Cardiac muscle cell (in vitro differentiated cells and primary cell): ENCODE measurements at regions not wholly inside any gene's neighbourhood (a gene's known extent, or its start where the extent isn't known, plus 50 kb on each side); places are given as distances from the start of the nearest gene placed in this dataset.

Experiments used
- DNase-seq, 2 donors: peaks; one replicate each; pipeline versions ENCODE4 v3.0.0 to v3.0.0-alpha.2; 2010 to 2017; ENCODE audit warnings: low read depth in 1 of 2, low spot score in 1 of 2
- H3K27ac ChIP-seq: fragments of 200-600 bp; sonication (generic); 2 replicates; pipeline ENCODE4 v1.5.1; 2016
- H3K27me3 ChIP-seq: fragments of 200-600 bp; sonication (generic); 2 replicates; pipeline ENCODE4 v1.6.0; 2016; ENCODE audit warnings: control low read depth
- H3K36me3 ChIP-seq: fragments of 200-600 bp; sonication (generic); 2 replicates; pipeline ENCODE4 v1.5.1; 2016; ENCODE audit warnings: control low read depth
- H3K4me1 ChIP-seq: fragments of 200-600 bp; sonication (generic); 2 replicates; pipeline ENCODE4 v1.8.1; 2017; ENCODE audit warnings: low read depth, mild to moderate bottlenecking, mixed run types
- H3K4me3 ChIP-seq: fragments of 200-600 bp; sonication (generic); 2 replicates; pipeline ENCODE4 v1.5.1; 2016; ENCODE audit warnings: mild to moderate bottlenecking
- H3K9me3 ChIP-seq: fragments of 200-600 bp; sonication (generic); 2 replicates; pipeline ENCODE4 v1.5.1; 2017; ENCODE audit warnings: low read depth, mild to moderate bottlenecking, control low read depth
- TF ChIP-seq, protein P1 (sequence below): IDR thresholded peaks from 2 replicates; pipeline ENCODE4 v1.5.1; 2012; ENCODE audit warnings: low read depth, mild to moderate bottlenecking, low read length

DNA sequence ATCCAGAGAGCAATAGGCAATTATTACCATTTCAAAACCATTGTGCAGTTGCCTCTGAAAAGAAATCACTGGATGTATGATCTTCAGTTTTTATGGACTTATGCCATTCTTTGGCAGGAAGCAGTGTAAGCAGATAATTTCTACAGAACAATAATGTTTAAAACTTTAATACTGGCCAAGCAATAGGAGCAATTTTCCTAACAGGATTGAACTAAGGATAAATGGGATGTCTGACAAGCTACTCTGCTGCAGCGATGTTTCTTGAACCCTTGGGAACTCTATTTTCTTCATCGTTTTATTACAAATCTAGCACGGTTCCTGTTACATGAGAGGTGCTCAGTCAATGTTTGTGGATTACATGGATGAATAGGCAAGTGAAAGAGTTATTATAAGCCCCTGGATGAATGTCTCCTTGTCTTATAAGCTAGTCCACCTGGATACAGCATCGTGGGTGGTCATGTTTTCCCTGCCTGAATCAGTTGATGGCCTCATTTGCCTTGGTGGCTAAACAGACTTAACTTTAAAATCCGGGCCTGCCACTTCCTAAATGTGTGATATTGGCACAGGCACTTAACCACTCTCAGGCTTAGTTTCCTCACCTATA is 68.2 kb upstream of the MDM1 start:
- TF ChIP-seq, protein P1, sequence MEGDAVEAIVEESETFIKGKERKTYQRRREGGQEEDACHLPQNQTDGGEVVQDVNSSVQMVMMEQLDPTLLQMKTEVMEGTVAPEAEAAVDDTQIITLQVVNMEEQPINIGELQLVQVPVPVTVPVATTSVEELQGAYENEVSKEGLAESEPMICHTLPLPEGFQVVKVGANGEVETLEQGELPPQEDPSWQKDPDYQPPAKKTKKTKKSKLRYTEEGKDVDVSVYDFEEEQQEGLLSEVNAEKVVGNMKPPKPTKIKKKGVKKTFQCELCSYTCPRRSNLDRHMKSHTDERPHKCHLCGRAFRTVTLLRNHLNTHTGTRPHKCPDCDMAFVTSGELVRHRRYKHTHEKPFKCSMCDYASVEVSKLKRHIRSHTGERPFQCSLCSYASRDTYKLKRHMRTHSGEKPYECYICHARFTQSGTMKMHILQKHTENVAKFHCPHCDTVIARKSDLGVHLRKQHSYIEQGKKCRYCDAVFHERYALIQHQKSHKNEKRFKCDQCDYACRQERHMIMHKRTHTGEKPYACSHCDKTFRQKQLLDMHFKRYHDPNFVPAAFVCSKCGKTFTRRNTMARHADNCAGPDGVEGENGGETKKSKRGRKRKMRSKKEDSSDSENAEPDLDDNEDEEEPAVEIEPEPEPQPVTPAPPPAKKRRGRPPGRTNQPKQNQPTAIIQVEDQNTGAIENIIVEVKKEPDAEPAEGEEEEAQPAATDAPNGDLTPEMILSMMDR: no peak
- Histone ChIP-seq H3K9me3 (no peaks in the 10 kb centered on the region), H3K27ac (no peak overlapping the region)

DNA sequence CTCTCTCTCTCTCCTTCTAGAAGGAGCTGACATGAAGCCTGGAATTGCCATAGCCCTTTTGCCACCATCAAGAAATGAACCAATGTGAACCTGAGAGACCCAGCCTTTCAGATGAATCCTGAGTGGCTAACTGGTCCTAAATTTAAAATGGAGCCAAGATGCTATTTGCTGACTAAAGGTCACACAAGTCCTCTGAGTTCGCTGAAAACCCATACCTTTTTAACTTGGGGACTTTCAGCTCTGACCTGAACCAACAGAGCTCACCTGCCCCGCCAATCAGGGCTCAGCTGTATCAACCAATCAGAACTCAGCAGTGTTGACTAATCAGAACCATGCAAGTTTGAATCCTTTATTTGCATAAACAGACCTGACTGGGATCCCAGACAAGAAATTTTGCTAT is 70.3 kb upstream of the MDM1 start:
- no peak for DNase-seq
- H3K36me3 ChIP-seq: no peaks in the 10 kb centered on the region
- no peak overlapping the region for H3K27ac ChIP-seq
- no peaks in the 10 kb centered on the region for H3K27me3 ChIP-seq
- H3K4me1 ChIP-seq: no peaks in the 10 kb centered on the region
- TF ChIP-seq, protein P1: no peak
- H3K9me3 ChIP-seq: no peaks in the 10 kb centered on the region
- H3K4me3 ChIP-seq: no peak overlapping the region

More for the DNA sequence above, 68.2 kb upstream of the MDM1 start:
- H3K4me3 ChIP-seq: no peak overlapping the region
- DNase-seq: no peak
- no peaks in the 10 kb centered on the region for H3K4me1 ChIP-seq
- H3K27me3 ChIP-seq: no peaks in the 10 kb centered on the region
- H3K36me3 ChIP-seq: no peaks in the 10 kb centered on the region

GRCh38 chr12:68403296-68403695 is 71.1 kb upstream of the MDM1 start:
- no peak for DNase-seq
- Histone ChIP-seq H3K9me3 (no peaks in the 10 kb centered on the region), H3K36me3 (no peaks in the 10 kb centered on the region), H3K4me3 (no peak overlapping the region), H3K27ac (no peak overlapping the region), H3K4me1 (no peaks in the 10 kb centered on the region), H3K27me3 (no peaks in the 10 kb centered on the region)
- TF ChIP-seq, protein P1: no peak

- peak in 1 of 2 donors; percentile 50 for DNase-seq
- TF ChIP-seq, protein P1: no peak
- no peaks in the 10 kb centered on the region for H3K27me3 ChIP-seq
- no peaks in the 10 kb centered on the region for H3K36me3 ChIP-seq
- H3K9me3 ChIP-seq: no peaks in the 10 kb centered on the region
- no peak overlapping the region for H3K27ac ChIP-seq
- no peak overlapping the region for H3K4me3 ChIP-seq
- no peaks in the 10 kb centered on the region for H3K4me1 ChIP-seq
Observed at GRCh38 chr12:68403711-68404110, 71.5 kb upstream of the MDM1 start.

- TF ChIP-seq, protein P1: no peak
- Histone ChIP-seq H3K36me3 (no peaks in the 10 kb centered on the region), H3K9me3 (no peaks in the 10 kb centered on the region), H3K27me3 (no peaks in the 10 kb centered on the region), H3K4me1 (no peaks in the 10 kb centered on the region), H3K4me3 (no peak overlapping the region), H3K27ac (no peak overlapping the region)
- DNase-seq: peak in 1 of 2 donors; percentile 68
Observed at GRCh38 chr12:68405343-68405781, 73.2 kb upstream of the MDM1 start.
